Liver (tissue), 3 donors: ENCODE measurements at regions not wholly inside any gene's neighbourhood (a gene's known extent, or its start where the extent isn't known, plus 50 kb on each side); places are given as distances from the start of the nearest gene placed in this dataset.

Experiments used
- ATF3 ChIP-seq: IDR thresholded peaks from 2 replicates; pipeline ENCODE4 v1.6.1; 2016; ENCODE audit warnings: antibody characterized with exemption
- EGR1 ChIP-seq, 2 donors: IDR thresholded peaks; 2 replicates each; pipeline ENCODE4 v1.6.1; 2016 to 2018; ENCODE audit warnings: antibody characterized with exemption in 2 of 2, low read depth in 2 of 2
- GABPA ChIP-seq, 2 donors: IDR thresholded peaks in 1 of 2; conservative IDR thresholded peaks in 1 of 2; 2 replicates each; pipeline ENCODE4 v1.6.1; 2016; ENCODE audit warnings: antibody characterized with exemption in 2 of 2, mild to moderate bottlenecking in 1 of 2, moderate library complexity in 1 of 2
- HNF4G ChIP-seq: IDR thresholded peaks from 2 replicates; pipeline ENCODE4 v1.6.1; 2016; ENCODE audit warnings: antibody characterized with exemption
- JUND ChIP-seq, 2 donors: IDR thresholded peaks; 2 replicates each; pipeline ENCODE4 v1.6.1; 2016; ENCODE audit warnings: antibody characterized with exemption in 2 of 2
- RAD21 ChIP-seq, 2 donors: IDR thresholded peaks; 2 replicates each; pipeline ENCODE4 v1.6.1; 2016; ENCODE audit warnings: antibody characterized with exemption in 2 of 2, mild to moderate bottlenecking in 2 of 2
- RXRA ChIP-seq, 2 donors: IDR thresholded peaks; 2 replicates each; pipeline ENCODE4 v1.6.1; 2017 to 2018; ENCODE audit warnings: antibody characterized with exemption in 2 of 2, mild to moderate bottlenecking in 1 of 2
- SP1 ChIP-seq: IDR thresholded peaks from 2 replicates; pipeline ENCODE4 v1.6.1; 2018; ENCODE audit warnings: antibody characterized with exemption, mild to moderate bottlenecking
- TAF1 ChIP-seq: conservative IDR thresholded peaks from 2 replicates; pipeline ENCODE4 v1.6.1; 2016; ENCODE audit warnings: antibody characterized with exemption, mild to moderate bottlenecking
- YY1 ChIP-seq: IDR thresholded peaks from 2 replicates; pipeline ENCODE4 v1.6.1; 2016; ENCODE audit warnings: antibody characterized with exemption, mild to moderate bottlenecking
- TF ChIP-seq, protein P1 (sequence below): fragments of 150-350 bp; IDR thresholded peaks from 2 replicates; pipeline ENCODE4 v1.5.1; 2017; ENCODE audit warnings: improper control_type of control experiment, low read depth, low read length; ENCODE audit not compliant: missing input control
- TF ChIP-seq, protein P2 (sequence below): IDR thresholded peaks from 2 replicates; pipeline ENCODE4 v1.6.1; 2016; ENCODE audit warnings: antibody characterized with exemption
- TF ChIP-seq, protein P3 (sequence below): IDR thresholded peaks from 2 replicates; pipeline ENCODE4 v1.6.1; 2016; ENCODE audit warnings: antibody characterized with exemption
- TF ChIP-seq, protein P4 (sequence below): IDR thresholded peaks from 2 replicates; pipeline ENCODE4 v1.6.1; 2016; ENCODE audit warnings: antibody characterized with exemption, mild to moderate bottlenecking
- donor health status: healthy.
- donor health status: healthy.

GRCh38 chr20:40341561-40341960, 347.5 kb downstream of the MAFB start:
- TF ChIP-seq, protein P1, sequence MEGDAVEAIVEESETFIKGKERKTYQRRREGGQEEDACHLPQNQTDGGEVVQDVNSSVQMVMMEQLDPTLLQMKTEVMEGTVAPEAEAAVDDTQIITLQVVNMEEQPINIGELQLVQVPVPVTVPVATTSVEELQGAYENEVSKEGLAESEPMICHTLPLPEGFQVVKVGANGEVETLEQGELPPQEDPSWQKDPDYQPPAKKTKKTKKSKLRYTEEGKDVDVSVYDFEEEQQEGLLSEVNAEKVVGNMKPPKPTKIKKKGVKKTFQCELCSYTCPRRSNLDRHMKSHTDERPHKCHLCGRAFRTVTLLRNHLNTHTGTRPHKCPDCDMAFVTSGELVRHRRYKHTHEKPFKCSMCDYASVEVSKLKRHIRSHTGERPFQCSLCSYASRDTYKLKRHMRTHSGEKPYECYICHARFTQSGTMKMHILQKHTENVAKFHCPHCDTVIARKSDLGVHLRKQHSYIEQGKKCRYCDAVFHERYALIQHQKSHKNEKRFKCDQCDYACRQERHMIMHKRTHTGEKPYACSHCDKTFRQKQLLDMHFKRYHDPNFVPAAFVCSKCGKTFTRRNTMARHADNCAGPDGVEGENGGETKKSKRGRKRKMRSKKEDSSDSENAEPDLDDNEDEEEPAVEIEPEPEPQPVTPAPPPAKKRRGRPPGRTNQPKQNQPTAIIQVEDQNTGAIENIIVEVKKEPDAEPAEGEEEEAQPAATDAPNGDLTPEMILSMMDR: no peak
- TF ChIP-seq, protein P2, sequence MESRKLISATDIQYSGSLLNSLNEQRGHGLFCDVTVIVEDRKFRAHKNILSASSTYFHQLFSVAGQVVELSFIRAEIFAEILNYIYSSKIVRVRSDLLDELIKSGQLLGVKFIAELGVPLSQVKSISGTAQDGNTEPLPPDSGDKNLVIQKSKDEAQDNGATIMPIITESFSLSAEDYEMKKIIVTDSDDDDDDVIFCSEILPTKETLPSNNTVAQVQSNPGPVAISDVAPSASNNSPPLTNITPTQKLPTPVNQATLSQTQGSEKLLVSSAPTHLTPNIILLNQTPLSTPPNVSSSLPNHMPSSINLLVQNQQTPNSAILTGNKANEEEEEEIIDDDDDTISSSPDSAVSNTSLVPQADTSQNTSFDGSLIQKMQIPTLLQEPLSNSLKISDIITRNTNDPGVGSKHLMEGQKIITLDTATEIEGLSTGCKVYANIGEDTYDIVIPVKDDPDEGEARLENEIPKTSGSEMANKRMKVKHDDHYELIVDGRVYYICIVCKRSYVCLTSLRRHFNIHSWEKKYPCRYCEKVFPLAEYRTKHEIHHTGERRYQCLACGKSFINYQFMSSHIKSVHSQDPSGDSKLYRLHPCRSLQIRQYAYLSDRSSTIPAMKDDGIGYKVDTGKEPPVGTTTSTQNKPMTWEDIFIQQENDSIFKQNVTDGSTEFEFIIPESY: no peak
- TF ChIP-seq SP1: no peak
- no peak for TF ChIP-seq HNF4G
- TF ChIP-seq GABPA (IDR thresholded peaks at IDR 0.05 in 1 of 2, conservative IDR thresholded peaks at IDR 0.05 in 1 of 2): no peak
- no peak for TF ChIP-seq RAD21 (IDR thresholded peaks at IDR 0.05)
- no peak for TF ChIP-seq ATF3
- TF ChIP-seq EGR1 (IDR thresholded peaks at IDR 0.05; ENCODE audit: low read depth in 2 of 2): no peak
- TF ChIP-seq, protein P3, sequence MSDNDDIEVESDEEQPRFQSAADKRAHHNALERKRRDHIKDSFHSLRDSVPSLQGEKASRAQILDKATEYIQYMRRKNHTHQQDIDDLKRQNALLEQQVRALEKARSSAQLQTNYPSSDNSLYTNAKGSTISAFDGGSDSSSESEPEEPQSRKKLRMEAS: no peak
- TF ChIP-seq, protein P4, sequence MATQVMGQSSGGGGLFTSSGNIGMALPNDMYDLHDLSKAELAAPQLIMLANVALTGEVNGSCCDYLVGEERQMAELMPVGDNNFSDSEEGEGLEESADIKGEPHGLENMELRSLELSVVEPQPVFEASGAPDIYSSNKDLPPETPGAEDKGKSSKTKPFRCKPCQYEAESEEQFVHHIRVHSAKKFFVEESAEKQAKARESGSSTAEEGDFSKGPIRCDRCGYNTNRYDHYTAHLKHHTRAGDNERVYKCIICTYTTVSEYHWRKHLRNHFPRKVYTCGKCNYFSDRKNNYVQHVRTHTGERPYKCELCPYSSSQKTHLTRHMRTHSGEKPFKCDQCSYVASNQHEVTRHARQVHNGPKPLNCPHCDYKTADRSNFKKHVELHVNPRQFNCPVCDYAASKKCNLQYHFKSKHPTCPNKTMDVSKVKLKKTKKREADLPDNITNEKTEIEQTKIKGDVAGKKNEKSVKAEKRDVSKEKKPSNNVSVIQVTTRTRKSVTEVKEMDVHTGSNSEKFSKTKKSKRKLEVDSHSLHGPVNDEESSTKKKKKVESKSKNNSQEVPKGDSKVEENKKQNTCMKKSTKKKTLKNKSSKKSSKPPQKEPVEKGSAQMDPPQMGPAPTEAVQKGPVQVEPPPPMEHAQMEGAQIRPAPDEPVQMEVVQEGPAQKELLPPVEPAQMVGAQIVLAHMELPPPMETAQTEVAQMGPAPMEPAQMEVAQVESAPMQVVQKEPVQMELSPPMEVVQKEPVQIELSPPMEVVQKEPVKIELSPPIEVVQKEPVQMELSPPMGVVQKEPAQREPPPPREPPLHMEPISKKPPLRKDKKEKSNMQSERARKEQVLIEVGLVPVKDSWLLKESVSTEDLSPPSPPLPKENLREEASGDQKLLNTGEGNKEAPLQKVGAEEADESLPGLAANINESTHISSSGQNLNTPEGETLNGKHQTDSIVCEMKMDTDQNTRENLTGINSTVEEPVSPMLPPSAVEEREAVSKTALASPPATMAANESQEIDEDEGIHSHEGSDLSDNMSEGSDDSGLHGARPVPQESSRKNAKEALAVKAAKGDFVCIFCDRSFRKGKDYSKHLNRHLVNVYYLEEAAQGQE: no peak
- no peak for TF ChIP-seq TAF1
- TF ChIP-seq YY1: no peak
- TF ChIP-seq JUND (IDR thresholded peaks at IDR 0.05): no peak
- no peak for TF ChIP-seq RXRA (IDR thresholded peaks at IDR 0.05)
